GM12864 (cell line): ENCODE measurements at regions not wholly inside any gene's neighbourhood (a gene's known extent, or its start where the extent isn't known, plus 50 kb on each side); places are given as distances from the start of the nearest gene placed in this dataset.
"Not testable (repeated sequence)": the region's sequence is repeated elsewhere in the genome, so short reads cannot be mapped to it uniquely, and the experiment has no call there.

Experiments used
- DNase-seq: peaks from one replicate; pipeline ENCODE4 v3.0.0-alpha.2; 2011; ENCODE audit warnings: low read depth
- H3K4me3 ChIP-seq: 2 replicates; pipeline ENCODE4 v1.5.1; 2011; ENCODE audit warnings: mild to moderate bottlenecking, low read depth, low read length, control low read depth
- CTCF ChIP-seq: IDR thresholded peaks from 2 replicates; pipeline ENCODE4 v1.5.1; 2011; ENCODE audit warnings: low read depth, mild to moderate bottlenecking, moderate library complexity, low read length, control low read depth, inconsistent platforms; ENCODE audit errors: missing control alignments

GRCh38 chr2:180876506-180876905 lies 103.9 kb upstream of the UBE2E3 start:
- TF ChIP-seq CTCF, result no peak
- no peak for DNase-seq
- H3K4me3 ChIP-seq, result no peak overlapping the region

GRCh38 chr2:180873219-180873618 lies 107.2 kb upstream of the UBE2E3 start:
- no peak for TF ChIP-seq CTCF
- H3K4me3 ChIP-seq, result no peak overlapping the region

GRCh38 chr2:180872781-180873180 lies 107.6 kb upstream of the UBE2E3 start:
- DNase-seq, H3K4me3 ChIP-seq: not testable (repeated sequence)

More at GRCh38 chr2:180873219-180873618, 107.2 kb upstream of the UBE2E3 start:
- DNase-seq, result no peak

- no peak for TF ChIP-seq CTCF
These were observed 108.2 kb upstream of the UBE2E3 start for GRCh38 chr2:180872255-180872654.

GRCh38 chr2:180871649-180872048 lies 108.8 kb upstream of the UBE2E3 start:
- no peak for TF ChIP-seq CTCF
- no peak for DNase-seq

More at GRCh38 chr2:180872255-180872654, 108.2 kb upstream of the UBE2E3 start:
- no peak overlapping the region for H3K4me3 ChIP-seq
- DNase-seq, result no peak

GRCh38 chr2:180849851-180850250 lies 130.6 kb upstream of the UBE2E3 start:
- no peak overlapping the region for H3K4me3 ChIP-seq
- no peak for DNase-seq
- no peak for TF ChIP-seq CTCF

More at GRCh38 chr2:180871649-180872048, 108.8 kb upstream of the UBE2E3 start:
- H3K4me3 ChIP-seq, result no peak overlapping the region

GRCh38 chr2:180848393-180848792 lies 132.0 kb upstream of the UBE2E3 start:
- TF ChIP-seq CTCF, result no peak
- DNase-seq, result no peak
- H3K4me3 ChIP-seq, result no peak overlapping the region
